ENCODE measurements at regions not wholly inside any gene's neighbourhood (a gene's known extent, or its start where the extent isn't known, plus 50 kb on each side); places are given as distances from the start of the nearest gene placed in this dataset.
"Not testable (repeated sequence)": the region's sequence is repeated elsewhere in the genome, so short reads cannot be mapped to it uniquely, and the experiment has no call there.

DNA sequence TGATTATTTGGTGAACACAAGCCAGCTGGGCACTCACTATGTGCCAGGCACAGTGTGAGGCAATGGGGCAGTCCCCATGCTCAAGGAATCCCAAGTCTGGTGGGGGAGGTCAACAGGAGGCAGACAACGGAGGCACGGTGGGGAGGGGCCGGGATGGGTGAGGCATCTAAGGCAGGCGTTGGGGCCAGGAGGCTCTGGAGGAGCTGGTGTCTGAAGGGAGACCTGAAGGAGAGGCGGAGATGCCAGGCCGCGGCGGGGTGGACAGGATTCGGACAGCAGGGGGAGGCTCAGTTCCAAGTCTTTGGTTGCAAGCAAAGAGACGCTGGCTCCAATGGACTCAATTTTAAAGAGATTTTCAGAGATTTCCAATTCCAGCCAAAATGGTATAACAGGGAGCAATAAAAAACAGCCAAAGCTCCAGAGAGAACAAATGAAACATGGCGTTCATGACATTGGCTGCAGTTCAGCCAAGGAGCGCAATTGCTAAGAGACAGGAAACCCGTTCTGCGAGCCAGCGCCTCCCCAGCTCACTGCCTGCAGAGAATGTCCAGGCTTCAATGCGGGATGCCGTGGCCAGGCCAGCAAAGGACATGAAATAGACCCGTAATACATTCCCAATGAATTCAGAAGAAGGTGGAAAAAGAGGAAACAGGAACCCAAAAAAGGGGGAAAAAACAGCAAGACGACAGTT lies 105.2 kb upstream of the LRPAP1 start:
- no peaks in the 10 kb centered on the region for H3K27me3 ChIP-seq
- H3K36me3 ChIP-seq: no peaks in the 10 kb centered on the region
- no peaks in the 10 kb centered on the region for H3K4me1 ChIP-seq
- no peak overlapping the region for H3K27ac ChIP-seq
- H3K4me3 ChIP-seq: no peak overlapping the region
- intact Hi-C loops (cut with DNase I): no loop called here
- ATAC-seq (no peak), DNase-seq (no peak)
- no peaks in the 10 kb centered on the region for H3K9me3 ChIP-seq
- TF ChIP-seq, protein P1, sequence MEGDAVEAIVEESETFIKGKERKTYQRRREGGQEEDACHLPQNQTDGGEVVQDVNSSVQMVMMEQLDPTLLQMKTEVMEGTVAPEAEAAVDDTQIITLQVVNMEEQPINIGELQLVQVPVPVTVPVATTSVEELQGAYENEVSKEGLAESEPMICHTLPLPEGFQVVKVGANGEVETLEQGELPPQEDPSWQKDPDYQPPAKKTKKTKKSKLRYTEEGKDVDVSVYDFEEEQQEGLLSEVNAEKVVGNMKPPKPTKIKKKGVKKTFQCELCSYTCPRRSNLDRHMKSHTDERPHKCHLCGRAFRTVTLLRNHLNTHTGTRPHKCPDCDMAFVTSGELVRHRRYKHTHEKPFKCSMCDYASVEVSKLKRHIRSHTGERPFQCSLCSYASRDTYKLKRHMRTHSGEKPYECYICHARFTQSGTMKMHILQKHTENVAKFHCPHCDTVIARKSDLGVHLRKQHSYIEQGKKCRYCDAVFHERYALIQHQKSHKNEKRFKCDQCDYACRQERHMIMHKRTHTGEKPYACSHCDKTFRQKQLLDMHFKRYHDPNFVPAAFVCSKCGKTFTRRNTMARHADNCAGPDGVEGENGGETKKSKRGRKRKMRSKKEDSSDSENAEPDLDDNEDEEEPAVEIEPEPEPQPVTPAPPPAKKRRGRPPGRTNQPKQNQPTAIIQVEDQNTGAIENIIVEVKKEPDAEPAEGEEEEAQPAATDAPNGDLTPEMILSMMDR (IDR thresholded peaks at IDR 0.05): no peak

DNA sequence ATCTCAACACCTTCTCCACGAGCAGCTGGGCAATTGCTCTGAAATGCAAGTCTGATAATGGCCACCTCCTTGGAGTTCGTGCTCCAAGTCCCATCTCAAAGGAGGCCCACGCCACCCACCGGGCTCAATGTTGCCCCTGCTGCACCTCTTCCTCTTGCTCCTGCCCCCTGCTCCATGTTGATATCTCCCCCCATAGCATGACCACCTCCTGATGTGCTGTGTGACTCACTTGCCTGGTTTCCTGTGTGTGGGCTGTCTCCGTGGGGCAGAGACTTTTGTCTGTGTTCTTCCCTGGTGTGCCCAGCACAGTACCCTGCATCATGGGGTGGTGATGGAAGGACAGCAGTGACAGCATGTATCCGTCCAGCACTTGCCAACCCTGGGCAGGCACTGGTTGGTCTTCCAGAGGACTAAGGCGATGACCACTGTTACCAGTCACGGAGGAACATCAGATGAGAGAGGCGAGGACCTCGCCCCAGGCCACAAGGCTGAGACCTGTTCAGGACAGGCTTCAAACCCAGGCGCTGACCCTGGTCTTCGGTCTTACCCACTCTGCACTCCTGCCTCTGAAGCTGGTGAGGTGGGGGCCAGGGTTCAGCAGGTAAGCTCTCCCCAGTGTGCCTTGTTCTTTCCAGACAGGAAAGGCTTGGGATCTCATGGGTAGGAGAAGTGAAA lies 104.6 kb upstream of the LRPAP1 start:
- TF ChIP-seq, protein P1 (IDR thresholded peaks at IDR 0.05): no peak
- ATAC-seq: no peak

DNA sequence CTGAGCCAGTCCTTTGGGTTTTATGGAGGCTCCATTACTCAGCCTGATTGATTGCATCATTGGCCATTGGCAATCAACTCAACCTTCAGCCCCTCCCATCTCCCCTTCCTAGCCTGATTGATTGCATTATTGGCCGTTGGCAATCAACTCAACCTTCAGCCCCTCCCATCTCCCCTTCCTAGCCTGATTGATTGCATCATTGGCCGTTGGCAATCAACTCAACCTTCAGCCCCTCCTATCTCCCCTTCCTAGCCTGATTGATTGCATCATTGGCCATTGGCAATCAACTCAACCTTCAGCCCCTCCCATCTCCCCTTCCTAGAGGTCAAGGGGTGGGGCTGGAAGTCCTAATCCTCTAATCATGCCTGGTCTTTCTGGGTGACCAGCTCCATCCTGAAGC lies 103.8 kb upstream of the LRPAP1 start:
- H3K4me3 ChIP-seq; H3K27me3 ChIP-seq; H3K27ac ChIP-seq; H3K36me3 ChIP-seq; ATAC-seq; H3K4me1 ChIP-seq; intact Hi-C loops (cut with DNase I); H3K9me3 ChIP-seq; DNase-seq: not testable (repeated sequence)

More for the DNA sequence above, 104.6 kb upstream of the LRPAP1 start:
- intact Hi-C loops (cut with DNase I): no loop called here
- Histone ChIP-seq H3K4me1 (no peaks in the 10 kb centered on the region), H3K27ac (no peak overlapping the region), H3K36me3 (no peaks in the 10 kb centered on the region), H3K9me3 (no peaks in the 10 kb centered on the region), H3K27me3 (no peaks in the 10 kb centered on the region), H3K4me3 (no peak overlapping the region)
- no peak for DNase-seq

DNA sequence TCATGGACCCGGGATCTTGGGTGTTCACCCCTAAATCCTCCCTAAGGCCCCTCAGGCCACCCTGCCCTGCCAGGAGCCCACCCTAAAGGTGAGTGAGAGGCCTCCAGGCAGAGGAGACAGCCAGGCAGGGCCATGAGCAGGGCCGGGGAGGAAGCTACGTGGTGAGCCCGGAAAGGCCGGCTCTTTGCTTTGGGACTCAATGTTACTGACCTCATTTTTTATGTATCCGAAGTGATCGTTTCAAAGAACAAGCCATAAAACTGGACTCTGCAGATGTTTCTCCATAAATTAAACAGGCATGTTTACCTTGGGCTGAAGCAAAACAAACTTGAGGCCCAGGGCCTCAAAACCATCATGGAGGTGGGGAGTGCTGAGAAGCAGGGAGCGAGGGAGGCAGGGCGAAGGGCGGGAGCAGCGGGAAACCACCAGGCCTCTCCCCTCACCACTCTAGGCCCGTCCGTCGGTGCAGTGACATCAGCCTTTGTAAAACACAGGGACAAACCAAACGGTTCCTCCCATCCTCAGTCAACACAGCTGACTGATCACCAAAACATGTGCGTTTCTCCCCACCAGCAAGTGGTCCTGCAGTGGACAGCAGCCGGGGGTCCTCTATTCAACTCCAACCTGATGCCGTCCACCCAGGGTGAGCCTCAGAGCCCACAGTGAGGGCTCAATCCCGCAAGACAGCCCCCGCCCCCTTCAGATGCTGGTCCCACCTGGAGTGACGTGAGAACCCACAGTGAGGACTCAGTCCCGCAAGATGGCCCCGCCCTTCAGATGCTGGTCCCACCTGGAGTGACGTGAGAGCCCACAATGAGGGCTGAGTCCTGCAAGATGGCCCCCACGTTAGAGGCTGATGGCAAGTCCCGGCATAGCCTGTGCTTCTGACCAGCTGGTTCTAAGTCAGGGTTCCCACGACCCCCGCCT lies 102.9 kb upstream of the LRPAP1 start:
- Histone ChIP-seq H3K27me3 (no peaks in the 10 kb centered on the region), H3K36me3 (no peaks in the 10 kb centered on the region), H3K9me3 (no peaks in the 10 kb centered on the region), H3K4me1 (no peaks in the 10 kb centered on the region), H3K27ac (no peak overlapping the region), H3K4me3 (no peak overlapping the region)
- DNase-seq: no peak
- intact Hi-C loops (cut with DNase I): no loop called here
- TF ChIP-seq, protein P1 (IDR thresholded peaks at IDR 0.05): no peak
- ATAC-seq: no peak

DNA sequence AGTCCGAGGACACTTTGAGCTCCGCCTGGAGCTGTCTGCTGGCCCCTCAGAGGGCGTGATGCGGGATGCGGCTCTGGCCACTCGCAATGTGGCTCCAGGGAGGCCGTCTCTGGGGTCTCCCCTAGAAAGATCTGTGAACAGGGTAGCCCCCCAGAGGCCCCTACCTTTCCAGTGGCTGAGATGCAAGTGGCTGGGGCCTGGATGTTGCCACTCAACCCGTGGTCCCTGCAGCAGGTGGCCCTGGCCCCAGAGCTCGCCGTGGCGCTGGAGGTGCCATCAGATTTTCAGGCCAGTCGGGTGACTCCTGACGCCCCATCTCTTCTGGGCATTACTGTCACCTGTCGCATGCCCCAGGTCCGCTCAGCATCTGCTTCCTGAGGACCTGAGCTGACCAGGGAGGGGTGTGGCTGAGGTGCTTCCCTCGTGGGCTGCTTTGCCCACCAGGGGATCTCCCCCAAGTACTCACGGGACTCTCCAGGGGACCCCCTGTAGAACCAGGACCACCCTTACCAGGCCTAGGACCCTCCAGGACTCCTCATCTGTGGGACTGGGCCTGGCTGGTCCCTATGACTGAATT lies 102.1 kb upstream of the LRPAP1 start:
- no peaks in the 10 kb centered on the region for H3K36me3 ChIP-seq
- ATAC-seq: no peak
- DNase-seq: no peak
- intact Hi-C loops (cut with DNase I): no loop called here
- H3K4me3 ChIP-seq: no peak overlapping the region
- TF ChIP-seq, protein P1 (IDR thresholded peaks at IDR 0.05): no peak
- no peak overlapping the region for H3K27ac ChIP-seq
- H3K27me3 ChIP-seq: peaks cover 4% of the 10 kb centered on the region
- no peaks in the 10 kb centered on the region for H3K9me3 ChIP-seq
- no peaks in the 10 kb centered on the region for H3K4me1 ChIP-seq

DNA sequence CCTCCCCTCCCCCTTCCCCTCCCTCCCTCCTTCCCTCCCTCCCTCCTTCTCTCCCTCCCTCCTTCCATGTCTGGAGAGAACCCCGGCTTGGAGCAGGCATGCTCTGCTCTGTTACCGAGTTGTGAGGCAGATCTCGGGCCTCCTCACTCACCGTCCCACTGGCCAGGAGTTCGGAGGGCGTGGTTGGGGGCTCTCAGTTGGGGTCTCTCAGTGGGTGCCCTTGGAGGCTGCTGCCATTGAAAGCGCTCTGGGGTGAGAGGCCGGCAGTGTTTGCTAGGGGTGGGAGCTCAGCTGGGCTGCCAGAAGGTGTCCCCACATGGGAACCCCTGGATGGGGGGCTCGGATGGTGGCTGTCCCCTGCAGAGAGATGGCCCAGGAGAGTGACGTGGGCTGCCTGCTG lies 101.1 kb upstream of the LRPAP1 start:
- DNase-seq; H3K4me3 ChIP-seq; H3K27ac ChIP-seq; intact Hi-C loops (cut with DNase I); ATAC-seq; H3K9me3 ChIP-seq; H3K27me3 ChIP-seq; H3K4me1 ChIP-seq; H3K36me3 ChIP-seq: not testable (repeated sequence)

DNA sequence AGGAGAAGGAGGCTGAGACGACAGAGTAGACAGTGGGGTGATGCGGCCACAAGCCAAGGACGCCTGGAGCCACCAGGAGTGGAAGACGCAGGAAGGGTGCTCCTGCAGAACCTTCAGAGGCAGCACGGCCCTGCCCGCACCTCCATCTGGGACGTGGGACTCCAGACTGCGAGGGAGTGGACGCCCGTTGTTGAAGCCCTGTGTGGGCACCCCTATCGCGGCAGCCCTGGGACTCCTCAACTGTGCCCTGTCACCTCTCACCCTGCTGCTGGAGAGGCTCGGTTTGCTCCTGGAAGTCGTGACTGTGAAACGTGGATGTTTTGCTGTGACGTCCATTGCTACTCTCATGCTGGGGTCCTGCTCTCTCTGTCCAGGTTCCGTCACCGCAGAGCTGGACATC lies 100.6 kb upstream of the LRPAP1 start:
- H3K9me3 ChIP-seq; intact Hi-C loops (cut with DNase I); DNase-seq; H3K27ac ChIP-seq; H3K27me3 ChIP-seq; H3K36me3 ChIP-seq; H3K4me1 ChIP-seq; ATAC-seq; H3K4me3 ChIP-seq: not testable (repeated sequence)

DNA sequence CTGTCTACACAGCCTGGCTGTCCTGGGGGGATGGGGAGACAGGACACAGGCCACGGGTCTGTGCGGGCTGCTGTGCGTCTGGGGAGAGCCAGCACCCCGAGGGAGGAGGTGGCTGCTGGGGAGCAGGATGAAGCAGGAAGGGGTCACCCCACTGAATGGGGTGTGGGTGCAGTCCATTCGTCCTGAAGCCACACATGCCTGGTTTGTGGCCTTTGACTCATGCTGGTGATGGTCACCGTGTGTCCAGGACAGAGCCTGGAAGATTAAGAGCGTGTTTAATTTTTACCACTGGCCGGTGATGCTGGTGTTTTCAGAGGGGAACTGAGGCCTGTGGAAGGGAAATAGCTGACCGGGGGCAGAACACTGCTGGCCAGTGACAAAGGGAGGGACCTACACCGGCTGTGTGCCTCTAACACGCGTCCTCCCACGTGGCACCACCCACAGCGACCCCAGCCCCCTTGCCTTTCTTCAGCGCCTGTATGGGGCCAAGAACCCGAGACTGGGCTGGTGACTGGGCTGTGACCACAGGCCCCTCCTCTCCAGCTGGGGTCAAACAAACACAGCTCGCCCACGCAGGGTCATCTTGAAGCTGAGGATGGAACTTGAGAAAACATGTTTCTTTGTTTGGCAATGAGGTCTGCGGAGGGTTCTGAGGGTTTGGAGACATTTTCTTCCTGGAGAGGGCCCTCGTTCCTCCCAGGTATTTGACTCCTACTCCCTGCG lies 99.5 kb upstream of the LRPAP1 start:
- ATAC-seq; intact Hi-C loops (cut with DNase I); H3K4me1 ChIP-seq; H3K4me3 ChIP-seq; H3K36me3 ChIP-seq; H3K9me3 ChIP-seq; H3K27ac ChIP-seq; DNase-seq; H3K27me3 ChIP-seq: not testable (repeated sequence)
